ENCODE measurements at regions not wholly inside any gene's neighbourhood (a gene's known extent, or its start where the extent isn't known, plus 50 kb on each side); places are given as distances from the start of the nearest gene placed in this dataset.

GRCh38 chr5:171660434-171660833 lies 125.2 kb upstream of the SMIM23 start:
- Histone ChIP-seq H4K91ac (ENCODE audit: low read length) (no peak overlapping the region), H3K9ac (ENCODE audit: low read length) (no peak overlapping the region), H3K4me2 (ENCODE audit: low read length, poor library complexity, severe bottlenecking) (no peak overlapping the region), H4K8ac (ENCODE audit: low read length) (no peak overlapping the region), H2BK15ac (ENCODE audit: low read depth, poor library complexity, severe bottlenecking) (no peak overlapping the region), H3K27me3 (ENCODE audit: control insufficient read depth in 1 of 2, insufficient read depth in 1 of 2, low read length in 2 of 2) (no peaks in the 10 kb centered on the region), H3K4me3 (ENCODE audit: insufficient read depth in 1 of 2, low read depth in 1 of 2, low read length in 2 of 2) (no peak overlapping the region), H2BK12ac (ENCODE audit: low read length in 2 of 2) (no peak overlapping the region), H3K18ac (ENCODE audit: low read depth in 1 of 2, low read length in 2 of 2) (no peak overlapping the region), H2AFZ (ENCODE audit: low read depth, low read length) (no peak overlapping the region), H2AK5ac (ENCODE audit: low read length, severe bottlenecking) (no peak overlapping the region), H3K23ac (ENCODE audit: low read length in 2 of 2) (no peak overlapping the region), H3K27ac (ENCODE audit: low read length, poor library complexity, severe bottlenecking) (no peak overlapping the region), H3K79me1 (replicated peaks; ENCODE audit: low read length, poor library complexity, severe bottlenecking) (no peaks in the 10 kb centered on the region), H3K4me1 (ENCODE audit: control insufficient read depth, insufficient read depth, low read depth, low read length) (peaks cover 3% of the 10 kb centered on the region), H2BK5ac (ENCODE audit: low read depth, low read length, poor library complexity, severe bottlenecking) (no peak overlapping the region), H3K36me3 (ENCODE audit: control insufficient read depth in 1 of 2, insufficient read depth in 2 of 2, low read depth in 1 of 2, low read length in 2 of 2) (no peaks in the 10 kb centered on the region), H2BK120ac (ENCODE audit: low read depth, low read length) (no peak overlapping the region), H3K14ac (ENCODE audit: low read length in 2 of 2) (no peak overlapping the region), H3K9me3 (ENCODE audit: control insufficient read depth, low read length) (no peaks in the 10 kb centered on the region), H3K4ac (ENCODE audit: low read depth in 1 of 2, low read length in 2 of 2) (no peak overlapping the region)
- DNase-seq: no peak
- 81% methylated on average over 9 of the region's 9 CpGs for WGBS

- Histone ChIP-seq H3K79me1 (replicated peaks; ENCODE audit: low read length, poor library complexity, severe bottlenecking) (no peaks in the 10 kb centered on the region), H2BK120ac (ENCODE audit: low read depth, low read length) (no peak overlapping the region), H2AFZ (ENCODE audit: low read depth, low read length) (no peak overlapping the region), H3K14ac (ENCODE audit: low read length in 2 of 2) (no peak overlapping the region), H2AK5ac (ENCODE audit: low read length, severe bottlenecking) (no peak overlapping the region), H3K9ac (ENCODE audit: low read length) (no peak overlapping the region), H3K4me3 (ENCODE audit: insufficient read depth in 1 of 2, low read depth in 1 of 2, low read length in 2 of 2) (no peak overlapping the region), H4K8ac (ENCODE audit: low read length) (no peak overlapping the region), H2BK12ac (ENCODE audit: low read length in 2 of 2) (no peak overlapping the region), H4K91ac (ENCODE audit: low read length) (no peak overlapping the region), H3K9me3 (ENCODE audit: control insufficient read depth, low read length) (no peaks in the 10 kb centered on the region), H3K27ac (ENCODE audit: low read length, poor library complexity, severe bottlenecking) (no peak overlapping the region), H3K23ac (ENCODE audit: low read length in 2 of 2) (no peak overlapping the region), H3K4ac (ENCODE audit: low read depth in 1 of 2, low read length in 2 of 2) (no peak overlapping the region), H3K27me3 (ENCODE audit: control insufficient read depth in 1 of 2, insufficient read depth in 1 of 2, low read length in 2 of 2) (no peaks in the 10 kb centered on the region), H2BK15ac (ENCODE audit: low read depth, poor library complexity, severe bottlenecking) (no peak overlapping the region), H3K36me3 (ENCODE audit: control insufficient read depth in 1 of 2, insufficient read depth in 2 of 2, low read depth in 1 of 2, low read length in 2 of 2) (no peaks in the 10 kb centered on the region), H3K18ac (ENCODE audit: low read depth in 1 of 2, low read length in 2 of 2) (no peak overlapping the region), H2BK5ac (ENCODE audit: low read depth, low read length, poor library complexity, severe bottlenecking) (no peak overlapping the region), H3K4me2 (ENCODE audit: low read length, poor library complexity, severe bottlenecking) (no peak overlapping the region), H3K4me1 (ENCODE audit: control insufficient read depth, insufficient read depth, low read depth, low read length) (peaks cover 3% of the 10 kb centered on the region)
- DNase-seq: no peak
- WGBS: 95% methylated on average over 2 of the region's 2 CpGs
Observed at GRCh38 chr5:171661143-171661542, 124.5 kb upstream of the SMIM23 start.

- no peak overlapping the region for H3K18ac ChIP-seq (ENCODE audit: low read depth in 1 of 2, low read length in 2 of 2)
- no peak overlapping the region for H3K27ac ChIP-seq (ENCODE audit: low read length, poor library complexity, severe bottlenecking)
- no peak overlapping the region for H4K91ac ChIP-seq (ENCODE audit: low read length)
- no peak overlapping the region for H3K14ac ChIP-seq (ENCODE audit: low read length in 2 of 2)
- no peaks in the 10 kb centered on the region for H3K79me1 ChIP-seq (replicated peaks; ENCODE audit: low read length, poor library complexity, severe bottlenecking)
- H3K23ac ChIP-seq (ENCODE audit: low read length in 2 of 2): no peak overlapping the region
- H3K4me1 ChIP-seq (ENCODE audit: control insufficient read depth, insufficient read depth, low read depth, low read length): peaks cover 12% of the 10 kb centered on the region
- no peaks in the 10 kb centered on the region for H3K27me3 ChIP-seq (ENCODE audit: control insufficient read depth in 1 of 2, insufficient read depth in 1 of 2, low read length in 2 of 2)
- H3K36me3 ChIP-seq (ENCODE audit: control insufficient read depth in 1 of 2, insufficient read depth in 2 of 2, low read depth in 1 of 2, low read length in 2 of 2): no peaks in the 10 kb centered on the region
- H3K9me3 ChIP-seq (ENCODE audit: control insufficient read depth, low read length): no peaks in the 10 kb centered on the region
- no peak overlapping the region for H3K4ac ChIP-seq (ENCODE audit: low read depth in 1 of 2, low read length in 2 of 2)
- no peak overlapping the region for H2BK120ac ChIP-seq (ENCODE audit: low read depth, low read length)
- no peak overlapping the region for H4K8ac ChIP-seq (ENCODE audit: low read length)
- H2AFZ ChIP-seq (ENCODE audit: low read depth, low read length): no peak overlapping the region
- no peak overlapping the region for H2BK5ac ChIP-seq (ENCODE audit: low read depth, low read length, poor library complexity, severe bottlenecking)
- no peak overlapping the region for H3K9ac ChIP-seq (ENCODE audit: low read length)
- no peak overlapping the region for H3K4me3 ChIP-seq (ENCODE audit: insufficient read depth in 1 of 2, low read depth in 1 of 2, low read length in 2 of 2)
- DNase-seq: no peak
- no peak overlapping the region for H2BK12ac ChIP-seq (ENCODE audit: low read length in 2 of 2)
- H3K4me2 ChIP-seq (ENCODE audit: low read length, poor library complexity, severe bottlenecking): no peak overlapping the region
- H2AK5ac ChIP-seq (ENCODE audit: low read length, severe bottlenecking): no peak overlapping the region
- WGBS: 90% methylated on average over 9 of the region's 9 CpGs
- no peak overlapping the region for H2BK15ac ChIP-seq (ENCODE audit: low read depth, poor library complexity, severe bottlenecking)
Observed at GRCh38 chr5:171663311-171664085, 122.1 kb upstream of the SMIM23 start.

GRCh38 chr5:171664489-171664888 lies 121.1 kb upstream of the SMIM23 start:
- Histone ChIP-seq H3K9me3 (ENCODE audit: control insufficient read depth, low read length) (no peaks in the 10 kb centered on the region), H2AFZ (ENCODE audit: low read depth, low read length) (no peak overlapping the region), H3K4me2 (ENCODE audit: low read length, poor library complexity, severe bottlenecking) (no peak overlapping the region), H3K4me3 (ENCODE audit: insufficient read depth in 1 of 2, low read depth in 1 of 2, low read length in 2 of 2) (no peak overlapping the region), H3K14ac (ENCODE audit: low read length in 2 of 2) (no peak overlapping the region), H2BK5ac (ENCODE audit: low read depth, low read length, poor library complexity, severe bottlenecking) (no peak overlapping the region), H3K18ac (ENCODE audit: low read depth in 1 of 2, low read length in 2 of 2) (no peak overlapping the region), H2BK15ac (ENCODE audit: low read depth, poor library complexity, severe bottlenecking) (no peak overlapping the region), H3K4me1 (ENCODE audit: control insufficient read depth, insufficient read depth, low read depth, low read length) (peaks cover 12% of the 10 kb centered on the region), H3K36me3 (ENCODE audit: control insufficient read depth in 1 of 2, insufficient read depth in 2 of 2, low read depth in 1 of 2, low read length in 2 of 2) (no peaks in the 10 kb centered on the region), H2BK120ac (ENCODE audit: low read depth, low read length) (no peak overlapping the region), H4K8ac (ENCODE audit: low read length) (no peak overlapping the region), H3K27ac (ENCODE audit: low read length, poor library complexity, severe bottlenecking) (no peak overlapping the region), H2BK12ac (ENCODE audit: low read length in 2 of 2) (no peak overlapping the region), H3K27me3 (ENCODE audit: control insufficient read depth in 1 of 2, insufficient read depth in 1 of 2, low read length in 2 of 2) (no peaks in the 10 kb centered on the region), H3K79me1 (replicated peaks; ENCODE audit: low read length, poor library complexity, severe bottlenecking) (no peaks in the 10 kb centered on the region), H4K91ac (ENCODE audit: low read length) (no peak overlapping the region), H3K9ac (ENCODE audit: low read length) (no peak overlapping the region), H2AK5ac (ENCODE audit: low read length, severe bottlenecking) (no peak overlapping the region), H3K4ac (ENCODE audit: low read depth in 1 of 2, low read length in 2 of 2) (no peak overlapping the region), H3K23ac (ENCODE audit: low read length in 2 of 2) (no peak overlapping the region)
- WGBS: 66% methylated on average over 4 of the region's 4 CpGs
- no peak for DNase-seq
